Activated CD4-positive, alpha-beta memory T cell treated with anti-CD3 and anti-CD28 coated beads, Interleukin-2, amount 10 ng/mL, durations not matched to agents 7 days and 5 days (primary cell): ENCODE measurements at regions not wholly inside any gene's neighbourhood (a gene's known extent, or its start where the extent isn't known, plus 50 kb on each side); places are given as distances from the start of the nearest gene placed in this dataset.
"Not testable (repeated sequence)": the region's sequence is repeated elsewhere in the genome, so short reads cannot be mapped to it uniquely, and the experiment has no call there.

Source experiments
- CTCF ChIA-PET: fragments of 350-600 bp; sonication (Branson Sonifier 250); formaldehyde crosslinking; loops from one replicate; lab custom pipeline; 2021; ENCODE audit warnings: antibody characterized with exemption, inconsistent platforms; lab: Charles Lee
- POLR2A ChIA-PET: fragments of 350-600 bp; sonication (Branson Sonifier 250); formaldehyde crosslinking; loops from one replicate; lab custom pipeline; 2021; ENCODE audit warnings: antibody characterized with exemption; lab: Charles Lee
- DNase-seq: peaks from one replicate; pipeline ENCODE4 v3.0.0-alpha.2; 2020
- H3K27ac Mint-ChIP-seq: one replicate; pipeline ENCODE4 v1.8.0; 2021; ENCODE audit warnings: mild to moderate bottlenecking, mixed read lengths
- H3K27me3 Mint-ChIP-seq: one replicate; pipeline ENCODE4 v1.8.0; 2021; ENCODE audit warnings: mixed read lengths
- H3K36me3 Mint-ChIP-seq: one replicate; pipeline ENCODE4 v1.8.0; 2021; ENCODE audit warnings: low read depth, mixed read lengths
- H3K4me1 Mint-ChIP-seq: one replicate; pipeline ENCODE4 v1.8.0; 2021; ENCODE audit warnings: mixed read lengths
- H3K4me3 Mint-ChIP-seq: one replicate; pipeline ENCODE4 v1.8.0; 2021; ENCODE audit warnings: mild to moderate bottlenecking, mixed read lengths
- H3K9me3 Mint-ChIP-seq: one replicate; pipeline ENCODE4 v1.8.0; 2021; ENCODE audit warnings: mixed read lengths

GRCh38 chr21:25214676-25215075 is 392.6 kb downstream of the MRPL39 start:
- Mint-ChIP-seq H3K4me1 (no peaks in the 10 kb centered on the region), H3K27ac (no peak overlapping the region), H3K27me3 (no peaks in the 10 kb centered on the region), H3K36me3 (no peaks in the 10 kb centered on the region), H3K4me3 (no peak overlapping the region), H3K9me3 (no peaks in the 10 kb centered on the region)
- POLR2A ChIA-PET, result no interaction called here
- no peak for DNase-seq
- CTCF ChIA-PET, result no interaction called here

GRCh38 chr21:25199944-25200343 is 407.3 kb downstream of the MRPL39 start:
- no peak for DNase-seq
- CTCF ChIA-PET, result no interaction called here
- H3K36me3 Mint-ChIP-seq, result no peaks in the 10 kb centered on the region
- H3K4me1 Mint-ChIP-seq, result no peaks in the 10 kb centered on the region
- no peaks in the 10 kb centered on the region for H3K9me3 Mint-ChIP-seq
- H3K27me3 Mint-ChIP-seq, result no peaks in the 10 kb centered on the region
- H3K27ac Mint-ChIP-seq, result no peak overlapping the region
- POLR2A ChIA-PET, result no interaction called here
- H3K4me3 Mint-ChIP-seq, result no peak overlapping the region

- Mint-ChIP-seq H3K4me1 (no peaks in the 10 kb centered on the region), H3K4me3 (no peak overlapping the region), H3K9me3 (no peaks in the 10 kb centered on the region), H3K27ac (no peak overlapping the region), H3K27me3 (no peaks in the 10 kb centered on the region), H3K36me3 (no peaks in the 10 kb centered on the region)
- no peak for DNase-seq
- ChIA-PET POLR2A (no interaction called here), CTCF (no interaction called here)
These were observed 416.1 kb downstream of the MRPL39 start for GRCh38 chr21:25191141-25191540.

- peaks cover 2% of the 10 kb centered on the region for H3K9me3 Mint-ChIP-seq
- CTCF ChIA-PET, result no interaction called here
- POLR2A ChIA-PET, result no interaction called here
- DNase-seq, result no peak
- no peaks in the 10 kb centered on the region for H3K4me1 Mint-ChIP-seq
- H3K27ac Mint-ChIP-seq, result no peak overlapping the region
- no peak overlapping the region for H3K4me3 Mint-ChIP-seq
- H3K27me3 Mint-ChIP-seq, result no peaks in the 10 kb centered on the region
- H3K36me3 Mint-ChIP-seq, result no peaks in the 10 kb centered on the region
These were observed 417.8 kb downstream of the MRPL39 start for GRCh38 chr21:25189497-25189896.

GRCh38 chr21:25188677-25189079 is 418.6 kb downstream of the MRPL39 start:
- no peak for DNase-seq
- no peaks in the 10 kb centered on the region for H3K27me3 Mint-ChIP-seq
- no peak overlapping the region for H3K27ac Mint-ChIP-seq
- no peaks in the 10 kb centered on the region for H3K4me1 Mint-ChIP-seq
- CTCF ChIA-PET, result no interaction called here
- H3K9me3 Mint-ChIP-seq, result peaks cover 2% of the 10 kb centered on the region
- POLR2A ChIA-PET, result no interaction called here
- no peaks in the 10 kb centered on the region for H3K36me3 Mint-ChIP-seq
- H3K4me3 Mint-ChIP-seq, result no peak overlapping the region

- no peak overlapping the region for H3K4me3 Mint-ChIP-seq
- no peak for DNase-seq
- H3K27ac Mint-ChIP-seq, result no peak overlapping the region
- H3K27me3 Mint-ChIP-seq, result no peaks in the 10 kb centered on the region
- H3K4me1 Mint-ChIP-seq, result no peaks in the 10 kb centered on the region
- POLR2A ChIA-PET, result no interaction called here
- peaks cover 2% of the 10 kb centered on the region for H3K9me3 Mint-ChIP-seq
- CTCF ChIA-PET, result no interaction called here
- H3K36me3 Mint-ChIP-seq, result no peaks in the 10 kb centered on the region
These were observed 421.0 kb downstream of the MRPL39 start for GRCh38 chr21:25186273-25186672.

- H3K27ac Mint-ChIP-seq, result no peak overlapping the region
- ChIA-PET POLR2A (no interaction called here), CTCF (no interaction called here)
- peaks cover 2% of the 10 kb centered on the region for H3K9me3 Mint-ChIP-seq
- no peaks in the 10 kb centered on the region for H3K27me3 Mint-ChIP-seq
- no peaks in the 10 kb centered on the region for H3K36me3 Mint-ChIP-seq
- H3K4me1 Mint-ChIP-seq, result no peaks in the 10 kb centered on the region
- no peak overlapping the region for H3K4me3 Mint-ChIP-seq
- DNase-seq, result no peak
These were observed 423.7 kb downstream of the MRPL39 start for GRCh38 chr21:25183577-25183976.

GRCh38 chr21:25181690-25182089 is 425.6 kb downstream of the MRPL39 start:
- H3K27ac Mint-ChIP-seq, DNase-seq, H3K4me3 Mint-ChIP-seq, H3K4me1 Mint-ChIP-seq, H3K27me3 Mint-ChIP-seq, H3K36me3 Mint-ChIP-seq, CTCF ChIA-PET, H3K9me3 Mint-ChIP-seq, POLR2A ChIA-PET: not testable (repeated sequence)

GRCh38 chr21:25179116-25179515 is 428.2 kb downstream of the MRPL39 start:
- Mint-ChIP-seq H3K27me3 (no peaks in the 10 kb centered on the region), H3K9me3 (no peaks in the 10 kb centered on the region), H3K27ac (no peak overlapping the region), H3K36me3 (no peaks in the 10 kb centered on the region), H3K4me3 (no peak overlapping the region), H3K4me1 (no peaks in the 10 kb centered on the region)
- ChIA-PET CTCF (no interaction called here), POLR2A (no interaction called here)
- DNase-seq, result no peak

GRCh38 chr21:25176637-25177412 is 430.5 kb downstream of the MRPL39 start:
- Mint-ChIP-seq H3K36me3 (no peaks in the 10 kb centered on the region), H3K4me3 (no peak overlapping the region), H3K27me3 (no peaks in the 10 kb centered on the region), H3K9me3 (no peaks in the 10 kb centered on the region), H3K4me1 (no peaks in the 10 kb centered on the region), H3K27ac (no peak overlapping the region)
- CTCF ChIA-PET, result no interaction called here
- DNase-seq, result no peak
- POLR2A ChIA-PET, result no interaction called here

GRCh38 chr21:25175938-25176337 is 431.3 kb downstream of the MRPL39 start:
- H3K27ac Mint-ChIP-seq, result no peak overlapping the region
- ChIA-PET CTCF (no interaction called here), POLR2A (no interaction called here)
- no peak for DNase-seq
- H3K4me1 Mint-ChIP-seq, result no peaks in the 10 kb centered on the region
- H3K9me3 Mint-ChIP-seq, result no peaks in the 10 kb centered on the region
- no peak overlapping the region for H3K4me3 Mint-ChIP-seq
- no peaks in the 10 kb centered on the region for H3K27me3 Mint-ChIP-seq
- H3K36me3 Mint-ChIP-seq, result no peaks in the 10 kb centered on the region

- no peak for DNase-seq
- Mint-ChIP-seq H3K4me3 (no peak overlapping the region), H3K4me1 (no peaks in the 10 kb centered on the region), H3K36me3 (no peaks in the 10 kb centered on the region), H3K27me3 (no peaks in the 10 kb centered on the region), H3K27ac (no peak overlapping the region), H3K9me3 (peaks cover 18% of the 10 kb centered on the region)
- CTCF ChIA-PET, result no interaction called here
- POLR2A ChIA-PET, result no interaction called here
These were observed 435.8 kb downstream of the MRPL39 start for GRCh38 chr21:25171438-25171837.

GRCh38 chr21:25170681-25171080 is 436.6 kb downstream of the MRPL39 start:
- Mint-ChIP-seq H3K27me3 (no peaks in the 10 kb centered on the region), H3K9me3 (peaks cover 18% of the 10 kb centered on the region), H3K4me3 (no peak overlapping the region), H3K36me3 (no peaks in the 10 kb centered on the region), H3K4me1 (no peaks in the 10 kb centered on the region), H3K27ac (no peak overlapping the region)
- ChIA-PET CTCF (no interaction called here), POLR2A (no interaction called here)
- DNase-seq, result no peak

- peaks cover 20% of the 10 kb centered on the region for H3K9me3 Mint-ChIP-seq
- no peaks in the 10 kb centered on the region for H3K36me3 Mint-ChIP-seq
- CTCF ChIA-PET, result no interaction called here
- H3K27ac Mint-ChIP-seq, result no peak overlapping the region
- H3K27me3 Mint-ChIP-seq, result no peaks in the 10 kb centered on the region
- DNase-seq, result no peak
- POLR2A ChIA-PET, result no interaction called here
- H3K4me3 Mint-ChIP-seq, result no peak overlapping the region
- no peaks in the 10 kb centered on the region for H3K4me1 Mint-ChIP-seq
These were observed 437.9 kb downstream of the MRPL39 start for GRCh38 chr21:25169370-25169769.
